Cardiac fibroblast (primary cell): ENCODE measurements at regions not wholly inside any gene's neighbourhood (a gene's known extent, or its start where the extent isn't known, plus 50 kb on each side); places are given as distances from the start of the nearest gene placed in this dataset.
"Not testable (repeated sequence)": the region's sequence is repeated elsewhere in the genome, so short reads cannot be mapped to it uniquely, and the experiment has no call there.

Source experiments
- DNase-seq, 2 donors: peaks; one replicate each; pipeline versions ENCODE4 v3.0.0 to v3.0.0-alpha.2; 2010; ENCODE audit warnings: low read depth in 2 of 2
- H3K4me3 ChIP-seq, 2 donors: replicated peaks in 1 of 2; 1 replicate in 1 of 2; 2 replicates in 1 of 2; pipeline ENCODE4 v1.5.1; 2011; ENCODE audit warnings: low read depth in 2 of 2, low read length in 2 of 2, mild to moderate bottlenecking in 2 of 2, moderate library complexity in 1 of 2
- CTCF ChIP-seq: IDR thresholded peaks from one replicate; pipeline ENCODE4 v1.5.1; 2011; ENCODE audit warnings: low read depth, mild to moderate bottlenecking, low read length, inconsistent platforms

DNA sequence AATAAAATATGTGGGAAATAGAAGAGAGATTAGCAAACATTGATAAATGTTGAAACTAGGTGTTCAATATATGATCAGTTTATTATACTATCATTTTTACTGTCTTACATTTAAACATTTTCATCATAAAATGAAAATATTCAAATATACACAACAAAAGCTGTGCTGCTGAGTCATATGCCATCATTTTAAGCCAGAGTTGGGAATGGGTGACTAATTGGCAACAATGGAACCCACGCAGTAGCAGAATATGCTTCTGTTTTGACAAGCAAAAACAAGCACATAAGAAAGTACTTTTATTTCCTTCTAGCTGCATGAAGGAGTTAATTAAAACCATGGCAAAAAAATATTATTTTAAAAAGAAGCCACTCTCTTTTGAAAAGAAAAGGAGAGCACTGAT is 340.0 kb upstream of the EDIL3 start:
- DNase-seq: peak; percentile 34 to 73
- TF ChIP-seq CTCF: no peak
- H3K4me3 ChIP-seq: no peak overlapping the region

GRCh38 chr5:84724181-84724580 is 339.5 kb upstream of the EDIL3 start:
- no peak for TF ChIP-seq CTCF
- no peak overlapping the region for H3K4me3 ChIP-seq
- no peak for DNase-seq

DNA sequence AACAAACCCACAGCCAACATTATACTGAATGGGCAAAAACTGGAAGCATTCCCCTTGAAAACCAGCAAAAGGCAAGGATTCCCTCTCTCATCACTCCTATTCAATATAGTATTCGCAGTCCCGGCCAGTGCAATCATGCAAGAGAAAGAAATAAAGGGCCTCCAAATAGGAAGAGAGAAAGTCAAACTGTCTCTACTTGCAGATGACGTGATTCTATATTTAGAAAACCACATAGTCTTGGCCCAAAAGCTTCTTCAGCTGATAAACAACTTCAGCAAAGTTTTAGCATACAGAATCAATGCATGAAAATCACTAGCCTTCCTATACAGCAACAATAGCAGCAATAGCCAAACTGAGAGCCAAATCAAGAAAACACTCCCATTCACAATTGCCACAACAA is 333.7 kb upstream of the EDIL3 start:
- H3K4me3 ChIP-seq: no peak overlapping the region
- peak in 1 of 2 donors; percentile 4 for DNase-seq
- TF ChIP-seq CTCF: no peak

GRCh38 chr5:84715686-84716085 is 331.0 kb upstream of the EDIL3 start:
- H3K4me3 ChIP-seq: no peak overlapping the region
- TF ChIP-seq CTCF: no peak
- no peak for DNase-seq

DNA sequence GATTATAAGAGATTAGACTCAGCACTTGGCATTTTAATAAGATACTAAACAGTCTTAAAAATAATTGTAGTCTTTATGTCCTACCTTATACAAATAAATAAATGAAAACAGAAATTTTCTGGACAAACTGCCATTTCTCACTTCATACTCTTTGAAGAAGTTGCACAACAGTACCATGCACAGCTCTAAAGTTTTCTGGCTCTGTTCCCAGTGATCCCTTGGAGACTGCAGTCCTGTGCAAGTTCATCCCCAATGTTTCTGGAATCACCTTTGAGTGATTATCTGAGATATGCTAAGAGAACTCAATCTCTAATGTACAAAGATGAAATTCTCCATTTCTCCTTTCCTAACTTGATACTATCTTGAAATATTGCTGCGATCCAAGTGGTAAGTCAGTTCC is 330.4 kb upstream of the EDIL3 start:
- DNase-seq: peak; percentile 28 to 43
- no peak for TF ChIP-seq CTCF
- H3K4me3 ChIP-seq: no peak overlapping the region

- DNase-seq: no peak
- TF ChIP-seq CTCF: no peak
- H3K4me3 ChIP-seq: no peak overlapping the region
Observed at GRCh38 chr5:84709075-84709474, 324.4 kb upstream of the EDIL3 start.

DNA sequence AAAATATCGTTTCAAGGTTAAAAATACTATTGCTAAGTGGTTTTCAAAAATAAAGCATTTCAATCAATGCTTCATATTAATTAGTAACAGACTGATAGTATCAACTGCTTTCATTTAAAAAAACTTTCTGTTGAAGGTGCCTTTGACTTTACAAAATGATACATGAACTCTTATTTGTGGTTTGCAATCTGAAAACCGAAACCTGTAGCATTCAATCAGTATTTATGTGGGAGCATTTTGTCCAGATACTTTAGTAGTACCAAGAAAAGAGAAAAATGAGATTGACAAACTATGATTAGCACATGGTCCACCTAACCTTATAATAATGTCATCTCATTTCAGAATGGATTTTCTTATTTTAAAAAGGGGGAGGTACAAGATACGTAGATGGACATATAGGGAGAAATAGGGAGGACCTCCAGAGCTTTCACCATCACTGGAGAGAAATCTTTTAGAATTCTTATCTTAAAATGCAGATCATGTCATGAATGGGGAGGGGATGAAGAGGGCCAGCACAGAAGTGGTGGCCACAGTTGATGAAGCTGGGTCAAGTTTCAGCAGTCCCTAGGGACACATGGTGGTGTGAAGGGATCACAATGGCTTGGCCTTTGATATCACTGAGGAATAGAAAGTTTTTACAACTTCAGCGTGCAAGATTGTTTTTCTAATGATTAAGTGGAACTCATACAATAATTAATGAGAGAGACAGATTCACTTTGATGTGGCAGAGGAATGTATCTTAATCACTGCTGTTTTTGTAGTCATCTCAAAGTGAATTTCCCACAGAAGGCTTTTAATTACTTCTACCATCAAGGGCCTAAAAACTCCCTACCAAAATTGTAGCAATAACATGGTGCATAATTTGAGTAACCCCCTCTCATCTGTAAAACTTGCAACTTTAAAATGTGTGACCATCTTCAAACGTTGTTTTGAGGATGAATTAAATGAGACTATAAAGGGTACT is 322.3 kb upstream of the EDIL3 start:
- no peak for TF ChIP-seq CTCF

GRCh38 chr5:84700545-84700944 is 315.9 kb upstream of the EDIL3 start:
- DNase-seq, H3K4me3 ChIP-seq: not testable (repeated sequence)

More for the DNA sequence above, 322.3 kb upstream of the EDIL3 start:
- H3K4me3 ChIP-seq: no peak overlapping the region
- DNase-seq: no peak
